Thyroid gland (tissue), 4 donors: ENCODE measurements at regions not wholly inside any gene's neighbourhood (a gene's known extent, or its start where the extent isn't known, plus 50 kb on each side); places are given as distances from the start of the nearest gene placed in this dataset.

ENCODE experiments used
- DNase-seq, 2 donors: peaks; one replicate each; pipeline ENCODE4 v3.0.0-alpha.2; 2019
- H3K27ac ChIP-seq, 3 donors: fragments of 200-600 bp; sonication (generic); 1 replicate in 2 of 3; 2 replicates in 1 of 3; pipeline ENCODE4 v1.5.1; 2016 to 2019; ENCODE audit warnings: mild to moderate bottlenecking in 1 of 3, moderate library complexity in 1 of 3
- H3K27me3 ChIP-seq: fragments of 200-600 bp; sonication (generic); one replicate; pipeline ENCODE4 v1.5.1; 2019
- H3K36me3 ChIP-seq, 2 donors: fragments of 200-600 bp; sonication (generic); one replicate each; pipeline ENCODE4 v1.5.1; 2016 to 2019
- H3K4me1 ChIP-seq, 2 donors: fragments of 200-600 bp; sonication (generic); one replicate each; pipeline ENCODE4 v1.5.1; 2017 to 2019
- H3K4me3 ChIP-seq, 3 donors: fragments of 200-600 bp; sonication (generic); replicated peaks in 1 of 3; 1 replicate in 2 of 3; 2 replicates in 1 of 3; pipeline ENCODE4 v1.5.1; 2016; ENCODE audit warnings: mild to moderate bottlenecking in 1 of 3
- H3K9me3 ChIP-seq: fragments of 200-600 bp; sonication (generic); one replicate; pipeline ENCODE4 v1.5.1; 2017
- POLR2A ChIP-seq, 2 donors: fragments of 450-650 bp; IDR thresholded peaks; one replicate each; pipeline ENCODE4 v1.6.1; 2017; ENCODE audit warnings: antibody characterized with exemption in 2 of 2, mild to moderate bottlenecking in 2 of 2, moderate library complexity in 1 of 2
- WGBS, 2 donors: methylation state at CpG; one replicate each; pipeline ENCODE4 v1.1.5; 2017; 5-methylcytosine and 5-hydroxymethylcytosine counted together
- intact Hi-C: fragments of 100-400 bp; cut with DNase I; formaldehyde crosslinking; loops from one replicate; pipeline ENCODE4 v1.15.1; 2023
- TF ChIP-seq, protein P1 (sequence below), 6 experiments: fragments of 200-600 bp in 3 of 6; fragments of 450-650 bp in 3 of 6; sonication (generic) in 3 of 6; IDR thresholded peaks; one replicate each; pipeline ENCODE4 v1.5.1; 2016 to 2019; ENCODE audit warnings: antibody characterized with exemption in 6 of 6, mild to moderate bottlenecking in 2 of 6, inconsistent platforms in 1 of 6, moderate library complexity in 1 of 6

DNA sequence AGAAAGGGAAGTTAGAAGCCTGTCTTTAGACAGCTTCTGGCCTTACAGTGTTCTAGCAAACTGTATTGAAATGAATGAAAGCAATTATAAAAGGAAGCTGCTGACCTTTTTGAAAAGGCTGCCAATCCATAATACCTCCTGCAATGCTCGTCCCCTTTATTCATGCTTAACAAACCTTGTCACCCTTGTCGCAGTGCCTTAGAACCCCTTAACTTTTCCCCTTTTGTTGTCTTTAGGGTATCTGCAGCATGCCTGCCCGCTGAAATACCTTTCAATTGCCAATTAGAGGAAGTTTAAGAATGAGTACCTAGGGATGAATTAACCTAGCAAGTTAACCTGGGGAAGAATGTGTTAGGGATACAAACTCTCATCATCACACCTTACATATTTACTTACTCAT is 731.2 kb downstream of the RERGL start:
- intact Hi-C loops, result no loop called here
- 23 to 25% methylated on average over 3 of the region's 3 CpGs for WGBS, 2 donors
- no peaks in the 10 kb centered on the region for H3K27me3 ChIP-seq
- no peak overlapping the region for H3K4me3 ChIP-seq
- H3K9me3 ChIP-seq, result no peaks in the 10 kb centered on the region
- H3K27ac ChIP-seq, result no peak overlapping the region
- TF ChIP-seq, protein P1, sequence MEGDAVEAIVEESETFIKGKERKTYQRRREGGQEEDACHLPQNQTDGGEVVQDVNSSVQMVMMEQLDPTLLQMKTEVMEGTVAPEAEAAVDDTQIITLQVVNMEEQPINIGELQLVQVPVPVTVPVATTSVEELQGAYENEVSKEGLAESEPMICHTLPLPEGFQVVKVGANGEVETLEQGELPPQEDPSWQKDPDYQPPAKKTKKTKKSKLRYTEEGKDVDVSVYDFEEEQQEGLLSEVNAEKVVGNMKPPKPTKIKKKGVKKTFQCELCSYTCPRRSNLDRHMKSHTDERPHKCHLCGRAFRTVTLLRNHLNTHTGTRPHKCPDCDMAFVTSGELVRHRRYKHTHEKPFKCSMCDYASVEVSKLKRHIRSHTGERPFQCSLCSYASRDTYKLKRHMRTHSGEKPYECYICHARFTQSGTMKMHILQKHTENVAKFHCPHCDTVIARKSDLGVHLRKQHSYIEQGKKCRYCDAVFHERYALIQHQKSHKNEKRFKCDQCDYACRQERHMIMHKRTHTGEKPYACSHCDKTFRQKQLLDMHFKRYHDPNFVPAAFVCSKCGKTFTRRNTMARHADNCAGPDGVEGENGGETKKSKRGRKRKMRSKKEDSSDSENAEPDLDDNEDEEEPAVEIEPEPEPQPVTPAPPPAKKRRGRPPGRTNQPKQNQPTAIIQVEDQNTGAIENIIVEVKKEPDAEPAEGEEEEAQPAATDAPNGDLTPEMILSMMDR (IDR thresholded peaks at IDR 0.05), result no peak
- TF ChIP-seq POLR2A (IDR thresholded peaks at IDR 0.05), result no peak
- no peak for DNase-seq
- no peaks in the 10 kb centered on the region for H3K4me1 ChIP-seq
- H3K36me3 ChIP-seq, result no peaks in the 10 kb centered on the region

DNA sequence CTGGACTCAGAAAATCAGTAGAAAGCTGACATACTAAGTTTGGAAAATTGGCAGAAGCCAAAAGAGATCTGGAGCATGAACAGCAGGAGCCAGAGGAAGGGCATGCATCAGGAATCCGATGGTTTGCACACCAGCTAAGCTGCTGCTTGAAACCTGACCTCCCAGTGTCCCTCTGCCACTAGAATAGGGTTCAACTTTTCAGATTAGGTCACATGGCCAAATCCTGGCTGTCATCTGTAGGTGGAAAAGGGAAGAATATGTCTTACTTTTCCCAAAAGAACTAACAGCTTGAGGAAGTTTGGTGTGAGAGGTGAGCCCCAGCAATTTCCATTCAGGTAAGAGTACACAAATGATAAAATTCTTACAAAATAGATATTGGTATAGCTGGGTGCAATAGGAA is 732.6 kb downstream of the RERGL start:
- intact Hi-C loops, result no loop called here
- 38 to 47% methylated on average over 1 of the region's 1 CpG for WGBS, 2 donors
- no peak for TF ChIP-seq POLR2A (IDR thresholded peaks at IDR 0.05)
- TF ChIP-seq, protein P1 (IDR thresholded peaks at IDR 0.05), result no peak

DNA sequence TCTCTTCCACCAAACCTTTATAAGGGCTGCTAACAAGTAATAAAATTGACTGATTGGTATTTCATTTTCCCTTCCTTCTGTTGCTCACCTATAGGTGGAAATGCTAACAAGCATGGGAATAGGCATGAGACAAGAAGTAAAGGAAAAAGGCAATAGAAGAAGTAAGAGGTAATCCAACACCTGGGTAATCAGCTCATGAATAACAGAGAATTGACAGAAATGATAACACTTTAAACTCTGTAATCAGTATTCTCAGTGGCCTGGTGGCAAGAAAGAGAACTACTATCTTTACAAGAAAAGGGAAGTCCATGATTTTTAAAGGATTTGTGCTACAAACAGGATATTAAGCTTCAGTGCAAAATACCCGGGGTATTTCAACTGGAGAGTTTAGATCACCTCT is 737.8 kb downstream of the RERGL start:
- Histone ChIP-seq H3K9me3 (no peaks in the 10 kb centered on the region), H3K27me3 (no peaks in the 10 kb centered on the region), H3K36me3 (no peaks in the 10 kb centered on the region), H3K4me1 (no peaks in the 10 kb centered on the region), H3K27ac (no peak overlapping the region), H3K4me3 (no peak overlapping the region)
- WGBS, 2 donors, result 85 to 88% methylated on average over 1 of the region's 1 CpG
- intact Hi-C loops, result no loop called here
- TF ChIP-seq POLR2A (IDR thresholded peaks at IDR 0.05), result no peak
- TF ChIP-seq, protein P1 (IDR thresholded peaks at IDR 0.05), result no peak
- DNase-seq, result no peak

More for the DNA sequence above, 732.6 kb downstream of the RERGL start:
- Histone ChIP-seq H3K27me3 (no peaks in the 10 kb centered on the region), H3K4me1 (no peaks in the 10 kb centered on the region), H3K9me3 (no peaks in the 10 kb centered on the region), H3K36me3 (no peaks in the 10 kb centered on the region), H3K4me3 (no peak overlapping the region), H3K27ac (no peak overlapping the region)
- DNase-seq, result no peak

DNA sequence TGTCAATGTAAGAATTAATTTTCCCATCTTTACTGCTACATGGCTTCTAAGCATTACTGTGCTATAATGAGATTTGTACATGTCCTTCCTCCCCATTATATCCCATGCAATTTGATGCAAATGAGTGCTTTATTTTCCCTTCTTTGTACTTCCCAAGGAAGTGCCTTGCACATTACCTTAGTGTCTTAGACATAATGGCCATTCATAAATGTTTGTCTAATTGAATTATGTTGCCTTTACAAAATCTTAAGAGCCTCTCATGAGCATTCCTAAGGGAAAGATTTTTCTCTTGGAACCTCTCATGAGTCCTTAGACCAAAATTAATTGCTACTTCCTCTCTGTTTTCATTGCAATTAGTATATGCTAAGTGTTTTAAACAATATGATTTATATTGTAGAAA is 741.7 kb downstream of the RERGL start:
- Histone ChIP-seq H3K27me3 (no peaks in the 10 kb centered on the region), H3K27ac (no peak overlapping the region), H3K4me1 (no peaks in the 10 kb centered on the region), H3K4me3 (no peak overlapping the region), H3K36me3 (no peaks in the 10 kb centered on the region), H3K9me3 (no peaks in the 10 kb centered on the region)
- TF ChIP-seq POLR2A (IDR thresholded peaks at IDR 0.05), result no peak
- TF ChIP-seq, protein P1 (IDR thresholded peaks at IDR 0.05), result no peak
- intact Hi-C loops, result no loop called here
- no peak for DNase-seq

DNA sequence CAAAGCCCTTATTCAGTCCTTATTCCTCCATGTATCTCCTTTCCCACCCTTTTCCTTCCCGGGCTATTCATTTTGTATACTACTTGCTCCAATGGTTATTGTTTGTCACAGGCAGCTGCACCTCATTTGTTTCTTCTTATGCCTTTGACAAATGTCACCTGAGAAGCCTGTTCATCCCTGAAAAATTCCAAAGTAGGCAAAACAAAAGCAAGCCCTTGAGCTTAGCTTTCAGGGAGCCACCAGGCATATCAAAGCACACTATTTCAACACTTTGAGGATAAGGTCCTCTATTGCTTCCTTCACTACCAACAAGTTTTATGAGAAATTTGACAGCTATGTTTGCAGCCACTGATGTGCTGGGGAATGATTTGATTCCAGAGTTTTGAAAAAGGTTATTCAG is 738.7 kb upstream of the LMO3 start:
- no peak overlapping the region for H3K27ac ChIP-seq
- H3K9me3 ChIP-seq, result no peaks in the 10 kb centered on the region

More for the DNA sequence above, 738.7 kb upstream of the LMO3 start:
- no peak for DNase-seq
- Histone ChIP-seq H3K36me3 (no peaks in the 10 kb centered on the region), H3K4me3 (no peak overlapping the region), H3K27me3 (no peaks in the 10 kb centered on the region), H3K4me1 (no peaks in the 10 kb centered on the region)
- intact Hi-C loops, result no loop called here
- no peak for TF ChIP-seq POLR2A (IDR thresholded peaks at IDR 0.05)
- TF ChIP-seq, protein P1 (IDR thresholded peaks at IDR 0.05), result no peak
- 34 to 46% methylated on average over 1 of the region's 1 CpG for WGBS, 2 donors
